AG04450 (cell line): ENCODE measurements at regions not wholly inside any gene's neighbourhood (a gene's known extent, or its start where the extent isn't known, plus 50 kb on each side); places are given as distances from the start of the nearest gene placed in this dataset.

ENCODE experiments used
- CTCF ChIA-PET: fragments of 300-600, 350-600 bp; formaldehyde crosslinking; extraction: SDS; loops from one replicate; lab custom pipeline; 2022; ENCODE audit warnings: antibody characterized with exemption, inconsistent platforms; lab: Charles Lee
- POLR2A ChIA-PET: fragments of 350-600 bp; formaldehyde crosslinking; extraction: SDS; loops from one replicate; lab custom pipeline; 2021; ENCODE audit warnings: antibody characterized with exemption, inconsistent platforms; lab: Yijun Ruan, JAX
- DNase-seq: peaks from one replicate; pipeline ENCODE4 v3.0.0-alpha.2; 2011; ENCODE audit warnings: low read depth, low spot score
- H3K27ac ChIP-seq: one replicate; pipeline ENCODE4 v1.5.1; 2012; ENCODE audit warnings: low read depth, low read length, control low read depth
- H3K27me3 ChIP-seq: one replicate; pipeline ENCODE4 v1.6.0; 2012; ENCODE audit warnings: low read length; ENCODE audit not compliant: control insufficient read depth, insufficient read depth
- H3K4me3 ChIP-seq: 2 replicates; pipeline ENCODE4 v1.5.1; 2011; ENCODE audit warnings: mild to moderate bottlenecking, low read depth, low read length, control low read depth
- H3K9me3 ChIP-seq: 2 replicates; pipeline ENCODE4 v1.5.1; 2012; ENCODE audit warnings: low read length; ENCODE audit not compliant: control insufficient read depth, insufficient read depth
- CTCF ChIP-seq: IDR thresholded peaks from 2 replicates; pipeline ENCODE4 v1.5.1; 2011; ENCODE audit warnings: low read depth, low read length, control low read depth, inconsistent platforms

- DNase-seq = no peak
- no peak overlapping the region for H3K27ac ChIP-seq
- POLR2A ChIA-PET = no interaction called here
- H3K27me3 ChIP-seq = no peaks in the 10 kb centered on the region
- CTCF ChIA-PET = no interaction called here
- H3K9me3 ChIP-seq = no peaks in the 10 kb centered on the region; the same call in 1 of the 2 replicates
- H3K4me3 ChIP-seq = no peak overlapping the region
- no peak for TF ChIP-seq CTCF
Measured at GRCh38 chr2:9741110-9741509, 102.2 kb upstream of the TAF1B start.

- POLR2A ChIA-PET = no interaction called here
- no peak overlapping the region for H3K4me3 ChIP-seq
- CTCF ChIA-PET = no interaction called here
- DNase-seq = no peak
- TF ChIP-seq CTCF = no peak
- no peak overlapping the region for H3K27ac ChIP-seq
- H3K9me3 ChIP-seq = no peaks in the 10 kb centered on the region; the same call in 1 of the 2 replicates
- H3K27me3 ChIP-seq = no peaks in the 10 kb centered on the region
Measured at GRCh38 chr2:9742601-9743000, 100.7 kb upstream of the TAF1B start.

GRCh38 chr2:9744256-9745004, 98.8 kb upstream of the TAF1B start:
- CTCF ChIA-PET = interaction anchor here (1.0 kb wide), 1 partner anchor 70 kb away, joined by 3 read pairs; no protein-coding TSS in a partner anchor

GRCh38 chr2:9745153-9745899, 97.9 kb upstream of the TAF1B start:
- DNase-seq = no peak
- H3K9me3 ChIP-seq = no peaks in the 10 kb centered on the region; the same call in 1 of the 2 replicates
- ChIA-PET POLR2A (interaction anchor here (1.2 kb wide), 1 partner anchor 190 kb away, joined by 3 read pairs; the partner anchor contains the start of gene ADAM17), CTCF (interaction anchor here (0.8 to 1.2 kb wide), 3 partner anchors 24 to 54 kb away, joined by 3 read pairs; no protein-coding TSS in a partner anchor)
- no peak for TF ChIP-seq CTCF
- no peaks in the 10 kb centered on the region for H3K27me3 ChIP-seq
- H3K4me3 ChIP-seq = no peak overlapping the region
- no peak overlapping the region for H3K27ac ChIP-seq

More at GRCh38 chr2:9744256-9745004, 98.8 kb upstream of the TAF1B start:
- Histone ChIP-seq H3K27me3 (no peaks in the 10 kb centered on the region), H3K27ac (no peak overlapping the region), H3K9me3 (no peaks in the 10 kb centered on the region; the same call in 1 of the 2 replicates), H3K4me3 (no peak overlapping the region)
- TF ChIP-seq CTCF = no peak
- DNase-seq = no peak
- POLR2A ChIA-PET = interaction anchor here (1.2 kb wide), 1 partner anchor 189 kb away, joined by 3 read pairs; the partner anchor contains the start of gene ADAM17
